DMS53 treated with DMSO at 0.1 percent for 48 hours (cell line): ENCODE measurements at regions not wholly inside any gene's neighbourhood (a gene's known extent, or its start where the extent isn't known, plus 50 kb on each side); places are given as distances from the start of the nearest gene placed in this dataset.

Experiments used
- DNase-seq: peaks from one replicate; lab custom pipeline; 2025; ENCODE audit not compliant: unreplicated experiment; lab: John Stamatoyannopoulos, UW

- DNase-seq: no peak
Measured at GRCh38 chr6:122098201-122098678, 301.2 kb upstream of the HSF2 start.

GRCh38 chr6:122102026-122102425 lies 297.4 kb upstream of the HSF2 start:
- no peak for DNase-seq

GRCh38 chr6:122107256-122107852 lies 292.1 kb upstream of the HSF2 start:
- no peak for DNase-seq

- no peak for DNase-seq
Measured at GRCh38 chr6:122109075-122109474, 290.4 kb upstream of the HSF2 start.

- no peak for DNase-seq
Measured at GRCh38 chr6:122114717-122115116, 284.7 kb upstream of the HSF2 start.

- no peak for DNase-seq
Measured at GRCh38 chr6:122116119-122116834, 283.2 kb upstream of the HSF2 start.

- no peak for DNase-seq
Measured at GRCh38 chr6:122116835-122117627, 282.4 kb upstream of the HSF2 start.

- no peak for DNase-seq
Measured at GRCh38 chr6:122118945-122119506, 280.4 kb upstream of the HSF2 start.

- DNase-seq: no peak
Measured at GRCh38 chr6:122122202-122122601, 277.2 kb upstream of the HSF2 start.

GRCh38 chr6:122122686-122123085 lies 276.8 kb upstream of the HSF2 start:
- DNase-seq: no peak

GRCh38 chr6:122124908-122125307 lies 274.5 kb upstream of the HSF2 start:
- no peak for DNase-seq

GRCh38 chr6:122126894-122127293 lies 272.6 kb upstream of the HSF2 start:
- no peak for DNase-seq

- no peak for DNase-seq
Measured at GRCh38 chr6:122128445-122128844, 271.0 kb upstream of the HSF2 start.

GRCh38 chr6:122129313-122130025 lies 270.0 kb upstream of the HSF2 start:
- DNase-seq: no peak

GRCh38 chr6:122130026-122130348 lies 269.5 kb upstream of the HSF2 start:
- DNase-seq: no peak

- no peak for DNase-seq
Measured at GRCh38 chr6:122130518-122130917, 268.9 kb upstream of the HSF2 start.

GRCh38 chr6:122136386-122136785 lies 263.1 kb upstream of the HSF2 start:
- peak; percentile 6 for DNase-seq

GRCh38 chr6:122140031-122140430 lies 259.4 kb upstream of the HSF2 start:
- no peak for DNase-seq

- DNase-seq: no peak
Measured at GRCh38 chr6:122141246-122141645, 258.2 kb upstream of the HSF2 start.

- no peak for DNase-seq
Measured at GRCh38 chr6:122143813-122144601, 255.4 kb upstream of the HSF2 start.
